Stimulated activated CD4-positive, alpha-beta T cell treated with anti-CD3 and anti-CD28 coated beads, TNF-alpha, amount 100 ng/mL, for 48 hours (primary cell): ENCODE measurements at regions not wholly inside any gene's neighbourhood (a gene's known extent, or its start where the extent isn't known, plus 50 kb on each side); places are given as distances from the start of the nearest gene placed in this dataset.
"Not testable (repeated sequence)": the region's sequence is repeated elsewhere in the genome, so short reads cannot be mapped to it uniquely, and the experiment has no call there.

Experiments
- DNase-seq, 3 donors: peaks; one replicate each; pipeline ENCODE4 v3.0.0-alpha.2; 2020; ENCODE audit warnings: low read depth in 3 of 3

DNA sequence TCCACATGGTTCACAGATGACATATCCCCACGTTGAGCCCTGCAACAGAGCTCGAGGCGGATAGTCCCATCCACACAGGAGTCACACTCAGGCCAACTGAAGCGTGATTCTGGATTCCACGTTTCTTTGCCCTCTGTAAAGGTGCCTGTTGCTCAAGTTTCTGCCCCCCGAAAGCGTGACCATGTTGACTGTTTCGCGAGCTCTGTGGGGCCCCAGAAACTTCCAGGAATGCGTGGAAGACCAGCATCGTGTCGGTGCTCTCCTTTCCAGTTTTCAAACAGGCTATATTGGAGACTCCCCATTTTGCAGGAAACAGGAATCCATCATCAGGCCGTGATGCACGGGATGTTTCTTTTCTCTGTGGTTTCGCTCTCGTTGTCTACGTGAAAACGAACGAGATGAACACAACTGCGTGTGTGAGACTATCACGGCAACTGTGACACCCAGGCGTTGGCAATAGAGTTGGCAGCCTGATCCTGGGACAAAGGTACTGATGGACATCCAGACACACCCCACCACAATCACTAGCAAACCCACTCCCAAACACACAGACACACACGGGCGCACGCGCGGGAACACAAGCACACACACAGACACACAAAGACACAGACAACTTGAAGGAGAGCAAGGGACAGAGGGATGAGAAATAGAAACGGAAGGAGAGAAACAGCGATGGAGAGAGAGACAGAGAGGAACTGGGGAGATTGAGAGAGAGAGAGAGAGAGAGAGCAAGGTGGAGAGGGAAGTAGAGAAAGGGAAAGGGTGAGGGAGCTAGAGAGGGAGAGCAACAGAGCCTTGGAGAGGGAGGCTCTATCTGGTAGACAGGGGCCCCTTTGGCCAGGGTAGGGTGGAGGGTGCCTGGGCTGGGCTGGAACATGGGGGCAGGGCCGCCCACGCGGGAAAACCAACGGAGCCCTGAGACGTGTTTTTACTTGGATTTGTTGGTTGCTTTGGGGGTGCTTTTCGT, 1609.3 kb downstream of the SPATA31A7 start:
- peak in 1 of 3 donors; percentile 29 for DNase-seq

DNA sequence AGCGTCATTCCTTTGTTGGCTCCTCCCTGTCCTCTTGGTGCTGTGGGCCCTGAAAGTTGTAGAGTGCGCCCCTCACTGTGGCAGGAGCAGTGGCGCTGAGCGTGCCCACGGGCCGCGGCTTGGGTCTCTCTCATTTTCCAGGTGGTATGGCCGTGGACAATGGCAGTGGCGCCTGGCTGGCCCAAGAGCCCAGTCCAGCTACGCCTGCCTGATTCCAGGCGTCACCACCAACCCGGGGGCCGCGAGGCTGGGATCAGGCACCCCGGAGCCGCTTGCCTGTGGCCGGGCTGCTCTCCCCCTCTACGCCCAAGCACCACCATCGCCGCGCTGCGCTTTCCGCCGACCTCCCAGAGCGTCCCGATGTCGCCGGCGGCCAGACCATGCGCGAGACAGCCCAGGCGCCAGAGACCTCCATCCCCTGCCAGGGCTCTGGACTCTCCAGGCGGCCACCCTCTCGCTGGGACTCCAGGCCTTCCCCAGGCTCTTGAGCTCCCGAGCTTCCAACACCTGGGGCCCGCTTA, 1610.1 kb downstream of the SPATA31A7 start:
- peak in 1 of 3 donors; percentile 20 for DNase-seq

DNA sequence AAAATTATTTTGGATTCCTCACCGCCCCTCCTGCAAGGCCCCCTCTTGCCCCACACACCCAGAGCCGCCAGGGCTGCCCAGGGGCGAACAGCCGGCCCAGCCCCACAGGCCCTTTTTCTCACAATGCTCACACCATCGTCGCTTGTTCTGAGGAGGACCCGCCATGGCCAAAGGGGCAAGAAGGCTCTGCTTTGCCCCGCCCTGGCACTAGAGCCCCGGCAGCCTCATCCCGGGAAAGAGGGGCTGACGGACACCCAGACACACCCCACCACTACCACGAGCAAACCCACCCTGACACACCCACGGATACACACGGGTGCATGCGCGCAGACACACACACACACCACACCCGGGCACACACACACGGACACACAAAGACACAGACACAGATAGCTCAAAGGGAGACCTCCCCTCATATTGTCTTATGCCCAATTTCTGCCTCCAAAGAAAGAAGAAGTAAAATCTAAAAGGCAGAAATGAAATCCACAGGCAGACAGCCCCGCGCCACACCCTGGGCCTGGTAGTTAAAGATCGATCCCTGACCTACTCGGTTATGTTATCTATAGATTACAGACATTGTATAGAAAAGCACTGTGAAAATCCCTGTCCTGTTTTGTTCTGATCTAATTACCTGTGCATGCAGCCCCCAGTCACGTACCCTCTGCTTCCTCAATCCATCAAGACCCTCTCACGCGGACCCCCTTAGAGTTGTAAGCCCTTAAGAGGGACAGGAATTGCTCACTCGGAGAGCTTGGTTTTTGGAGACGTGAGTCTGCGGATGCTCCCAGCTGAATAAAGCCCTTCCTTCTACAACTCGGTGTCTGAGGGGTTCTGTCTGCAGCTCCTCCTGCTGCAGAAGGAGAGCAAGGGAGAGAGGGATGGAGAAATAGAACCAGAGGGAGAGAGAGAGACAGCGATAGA, 1610.9 kb downstream of the SPATA31A7 start:
- DNase-seq: peak in 1 of 3 donors; percentile 20

DNA sequence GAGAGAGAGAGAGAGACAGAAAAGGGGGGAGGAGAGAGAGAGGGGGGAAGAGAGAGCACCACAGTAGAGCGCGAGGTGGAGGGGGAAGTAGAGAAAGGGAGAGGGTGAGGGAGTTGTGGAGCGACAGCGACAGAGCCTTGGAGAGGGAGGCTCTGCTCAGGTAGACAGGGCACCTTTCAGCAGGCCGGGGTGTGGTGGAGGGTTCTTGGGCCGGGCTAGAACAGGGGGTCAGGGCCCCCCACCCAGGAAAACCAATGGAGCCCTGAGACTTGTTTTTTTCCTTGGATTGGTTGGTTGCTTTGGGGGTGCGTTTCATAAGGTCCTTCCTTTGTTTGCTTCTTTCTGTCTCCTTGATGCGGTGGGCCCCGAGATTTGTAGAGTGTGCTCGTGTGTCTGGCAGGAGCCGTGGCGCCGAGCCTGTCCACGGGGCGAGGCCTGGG, 1611.6 kb downstream of the SPATA31A7 start:
- DNase-seq: peak in 1 of 3 donors; percentile 12

DNA sequence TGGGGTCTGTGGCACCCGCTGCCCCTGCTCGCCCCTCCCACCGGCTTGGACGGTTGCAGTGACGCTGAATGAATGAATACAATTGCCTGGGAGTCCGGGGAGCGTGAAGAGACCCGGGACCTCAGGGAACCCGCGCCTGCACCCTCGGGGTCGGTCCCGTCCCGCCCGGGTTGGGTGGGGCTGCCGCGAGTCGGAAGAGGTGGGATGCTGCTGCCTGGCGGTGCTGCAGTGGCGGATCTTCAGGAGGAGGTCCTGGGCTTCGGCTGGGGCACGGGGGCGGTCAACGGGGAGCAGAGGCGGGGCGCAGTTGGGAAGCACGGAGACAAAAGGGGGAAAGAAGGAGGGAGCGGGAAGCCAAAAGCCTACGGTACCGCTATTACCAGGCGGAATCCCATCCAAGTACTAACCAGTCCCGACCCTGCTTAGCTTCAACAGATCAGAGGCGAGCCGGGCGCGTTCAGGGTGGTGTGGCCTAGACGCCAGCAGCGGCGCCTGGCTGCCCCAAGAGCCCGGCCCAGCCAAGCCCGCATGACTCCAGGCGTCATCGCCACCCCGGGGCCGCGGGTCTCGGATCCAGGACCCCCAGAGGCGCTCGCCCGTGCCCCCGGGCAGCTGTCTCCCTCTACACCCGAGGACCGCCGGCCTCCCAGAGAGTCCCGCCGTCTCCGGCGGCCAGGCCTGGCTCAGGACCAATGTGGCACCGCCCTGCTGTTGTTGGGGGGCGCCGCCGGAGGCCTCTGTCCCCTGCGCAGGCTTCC, 1612.3 kb downstream of the SPATA31A7 start:
- peak in 2 of 3 donors; percentile 52 to 64 for DNase-seq

DNA sequence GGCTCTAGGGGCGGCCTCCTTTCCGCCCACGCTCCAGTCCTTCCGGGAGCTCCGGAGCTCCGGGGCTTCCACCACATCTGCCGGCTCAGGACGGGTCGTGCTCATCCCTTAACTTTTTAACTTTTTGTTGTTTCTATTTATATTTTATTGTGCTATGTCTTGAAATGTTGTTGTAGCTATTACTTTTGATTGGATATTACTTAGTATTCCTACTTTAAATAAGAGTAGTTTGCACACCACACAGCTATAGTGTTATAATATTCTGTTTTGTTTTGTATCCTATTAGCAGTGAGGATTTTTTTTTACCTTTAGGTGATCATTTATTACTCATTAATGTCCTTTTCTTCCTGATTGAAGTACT, 1612.9 kb downstream of the SPATA31A7 start:
- not testable (repeated sequence) for DNase-seq

DNA sequence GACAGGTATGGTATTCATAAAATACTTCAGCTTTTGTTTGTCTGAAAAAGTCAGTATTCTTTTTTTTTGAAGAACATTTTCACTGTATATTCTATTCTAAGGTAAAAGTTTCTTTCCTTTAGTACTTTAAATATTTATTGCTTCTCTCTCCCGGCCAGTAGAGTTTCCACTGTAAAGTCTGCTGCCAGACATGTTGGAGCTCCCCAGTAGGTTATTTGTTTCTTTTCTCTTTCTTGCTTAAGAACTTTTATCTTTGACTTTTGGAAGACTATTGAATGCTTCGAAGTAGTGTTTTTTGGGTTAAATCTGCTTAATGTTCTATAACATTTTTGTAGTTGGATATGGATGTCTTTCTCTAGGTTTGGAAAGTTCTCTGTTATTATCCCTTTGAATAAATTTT, 1613.3 kb downstream of the SPATA31A7 start:
- DNase-seq: not testable (repeated sequence)

DNA sequence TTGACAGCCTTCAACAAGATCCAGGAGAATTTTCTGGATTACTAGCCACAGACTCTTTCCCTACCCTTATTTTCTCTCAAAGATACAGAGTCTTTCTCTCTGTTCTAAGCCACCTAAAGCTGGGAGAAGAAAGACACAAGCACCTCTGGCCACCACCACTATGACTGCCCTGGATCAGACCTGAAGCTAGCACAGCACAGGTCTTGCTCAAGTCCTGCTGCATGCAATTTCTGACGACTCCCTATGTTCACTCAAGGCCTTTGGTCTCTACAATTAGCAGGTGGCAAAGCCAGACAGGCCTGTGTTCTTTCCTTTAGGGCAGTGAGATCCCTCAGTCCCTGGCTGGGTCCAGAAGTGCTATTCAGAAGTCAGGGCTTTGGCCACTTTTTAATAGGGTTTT, 1614.5 kb downstream of the SPATA31A7 start:
- DNase-seq: not testable (repeated sequence)

DNA sequence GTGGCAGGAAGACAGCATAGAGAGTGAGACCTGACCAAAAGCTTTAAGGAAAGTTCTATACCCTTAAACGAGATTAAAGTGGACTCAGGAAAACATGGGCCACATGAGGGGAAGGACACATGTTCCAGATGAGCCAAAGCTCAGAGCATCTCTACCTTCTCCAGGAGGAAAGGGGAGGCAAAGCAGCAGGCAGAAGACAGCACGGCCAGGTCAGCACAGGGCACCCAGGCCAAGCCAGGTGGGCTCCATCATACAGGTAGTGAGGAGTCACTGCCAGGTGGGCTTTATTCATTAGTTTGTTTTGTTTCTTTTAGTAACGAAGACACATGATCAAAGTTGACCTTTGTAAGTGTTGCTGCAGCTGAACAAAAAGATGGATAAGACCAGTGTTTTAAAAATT, 1617.6 kb downstream of the SPATA31A7 start:
- not testable (repeated sequence) for DNase-seq

DNA sequence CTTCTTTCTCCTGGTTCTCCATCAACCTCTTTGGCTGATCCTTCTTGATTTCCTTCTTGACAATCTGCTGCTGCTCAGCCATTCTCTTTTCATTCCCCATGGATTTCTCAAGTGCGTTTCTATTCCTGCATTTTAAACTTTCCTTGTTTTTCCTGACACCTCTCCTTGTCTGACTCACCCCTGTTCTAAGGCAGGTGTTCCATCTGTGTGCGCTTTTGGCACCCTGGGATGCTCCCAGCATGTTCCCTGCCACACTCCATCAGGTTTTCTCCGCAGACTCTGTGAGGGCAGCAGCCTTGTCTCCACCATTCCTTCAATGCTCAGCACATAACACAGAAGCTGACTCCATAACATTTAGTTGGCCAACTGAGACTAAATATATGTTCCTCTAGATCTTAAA, 1618.2 kb downstream of the SPATA31A7 start:
- not testable (repeated sequence) for DNase-seq

DNA sequence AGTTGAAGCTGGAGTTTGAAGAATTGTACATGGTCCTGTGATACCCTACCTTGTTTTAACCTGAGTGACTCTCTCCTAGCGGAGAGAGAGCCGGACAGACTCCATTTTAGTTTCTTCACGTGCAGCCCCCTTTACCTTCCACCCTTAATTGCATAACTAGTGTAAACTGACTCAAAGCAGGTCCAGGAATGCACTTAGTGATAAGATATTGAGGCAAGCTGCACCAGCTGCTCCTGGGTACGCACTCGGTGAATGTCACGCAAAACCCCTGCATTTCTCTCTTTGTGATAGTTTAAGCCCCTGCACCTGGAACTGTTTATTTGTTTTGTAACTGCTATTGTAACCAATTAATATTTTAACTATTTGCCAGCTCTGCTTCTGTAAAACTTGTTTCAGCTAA, 1620.5 kb downstream of the SPATA31A7 start:
- DNase-seq: not testable (repeated sequence)

DNA sequence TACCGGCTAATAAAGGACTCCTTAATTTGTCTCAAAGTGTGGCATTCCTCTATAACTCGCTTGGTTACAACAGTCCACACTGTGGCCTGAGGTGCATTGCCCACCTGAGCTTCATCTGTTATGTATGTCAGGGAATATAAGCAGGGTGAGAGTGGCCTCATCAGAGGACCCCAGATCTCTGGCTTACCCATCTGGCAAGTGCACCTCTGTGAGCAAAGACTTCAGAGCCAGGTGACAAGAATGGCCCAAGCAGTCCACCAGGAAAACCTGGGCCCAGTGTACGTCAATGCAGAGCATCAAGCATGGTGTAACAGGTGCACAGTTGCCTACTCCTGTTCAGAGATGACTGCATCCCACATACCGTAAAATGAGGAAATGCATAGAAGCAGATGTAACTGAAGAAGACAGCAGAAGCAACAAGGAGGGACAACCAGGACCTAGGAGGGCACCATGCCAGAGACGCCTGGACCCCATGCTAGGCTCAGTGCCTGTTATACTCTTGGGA, 1621.0 kb downstream of the SPATA31A7 start:
- not testable (repeated sequence) for DNase-seq

DNA sequence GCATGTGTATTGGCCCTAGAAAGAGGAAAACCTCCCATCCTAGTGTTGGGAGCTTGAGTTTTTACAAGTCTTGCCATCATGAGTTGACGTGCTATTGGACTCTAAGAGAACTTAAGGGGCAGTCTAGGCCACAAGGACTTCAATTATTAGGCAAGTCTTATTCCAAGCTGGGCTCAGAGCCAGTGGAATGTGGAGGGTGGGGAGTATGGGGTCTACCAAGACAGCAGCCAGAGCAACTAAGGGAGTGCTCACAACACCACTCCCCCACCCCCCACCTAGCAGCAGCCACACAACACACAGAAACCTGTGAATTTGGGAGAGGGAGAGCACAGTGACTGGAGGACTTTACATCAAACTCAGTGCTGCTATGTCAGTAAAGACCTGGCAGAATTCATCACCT, 1625.6 kb downstream of the SPATA31A7 start:
- not testable (repeated sequence) for DNase-seq

DNA sequence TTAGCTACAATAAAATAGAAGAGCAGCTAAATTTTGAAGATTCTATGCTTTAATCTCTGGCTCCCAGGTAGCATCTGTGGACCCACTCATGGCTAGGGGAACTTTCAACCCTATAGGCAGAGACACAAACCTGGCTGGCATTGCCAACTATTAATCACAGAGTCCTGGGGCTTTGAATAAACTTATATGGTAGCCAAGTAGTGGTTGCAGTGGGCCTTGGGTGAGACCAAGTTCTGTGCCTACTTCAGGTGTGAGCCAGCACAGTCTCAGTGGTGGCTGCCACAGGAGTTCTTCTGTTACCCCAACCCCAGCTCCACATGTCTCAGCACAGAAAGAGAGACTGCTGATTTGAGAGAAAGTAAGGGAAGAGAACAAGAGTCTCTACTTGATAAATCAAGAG, 1626.5 kb downstream of the SPATA31A7 start:
- DNase-seq: not testable (repeated sequence)

DNA sequence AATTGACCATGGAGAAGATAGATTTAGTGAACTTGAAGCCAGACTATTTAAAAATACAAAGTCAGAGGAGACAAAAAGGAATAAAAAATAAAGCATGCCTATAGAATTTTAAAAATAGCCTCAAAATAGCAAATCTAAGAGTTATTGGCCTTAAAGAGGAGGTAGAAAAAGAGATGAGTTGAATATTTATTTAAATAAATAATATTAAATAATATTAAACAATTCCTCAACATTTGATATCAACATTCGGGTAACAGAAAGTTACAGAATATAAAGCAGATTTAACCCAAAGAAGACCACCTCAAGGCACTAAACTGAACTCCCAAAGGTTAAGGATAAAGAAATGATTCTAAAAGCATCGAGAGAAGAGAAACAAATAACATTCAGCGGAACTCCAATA, 1627.4 kb downstream of the SPATA31A7 start:
- DNase-seq: not testable (repeated sequence)

DNA sequence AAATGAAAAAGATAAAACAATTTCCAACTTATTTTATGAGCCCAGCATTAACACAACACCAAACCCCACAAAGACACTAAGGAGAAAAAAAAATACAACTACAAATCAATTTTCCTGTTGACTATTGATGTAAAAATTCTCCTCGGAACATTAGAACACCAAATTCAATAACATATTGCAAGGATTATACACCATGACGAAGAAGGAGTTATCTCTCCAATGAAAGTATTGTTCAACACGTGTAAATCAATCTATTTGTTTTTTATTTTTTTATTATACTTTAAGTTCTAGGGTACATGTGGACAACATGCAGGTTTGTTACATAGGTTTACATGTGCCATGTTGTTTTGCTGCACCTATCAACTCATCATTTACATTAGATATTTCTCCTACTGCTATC, 1632.3 kb downstream of the SPATA31A7 start:
- DNase-seq: not testable (repeated sequence)

DNA sequence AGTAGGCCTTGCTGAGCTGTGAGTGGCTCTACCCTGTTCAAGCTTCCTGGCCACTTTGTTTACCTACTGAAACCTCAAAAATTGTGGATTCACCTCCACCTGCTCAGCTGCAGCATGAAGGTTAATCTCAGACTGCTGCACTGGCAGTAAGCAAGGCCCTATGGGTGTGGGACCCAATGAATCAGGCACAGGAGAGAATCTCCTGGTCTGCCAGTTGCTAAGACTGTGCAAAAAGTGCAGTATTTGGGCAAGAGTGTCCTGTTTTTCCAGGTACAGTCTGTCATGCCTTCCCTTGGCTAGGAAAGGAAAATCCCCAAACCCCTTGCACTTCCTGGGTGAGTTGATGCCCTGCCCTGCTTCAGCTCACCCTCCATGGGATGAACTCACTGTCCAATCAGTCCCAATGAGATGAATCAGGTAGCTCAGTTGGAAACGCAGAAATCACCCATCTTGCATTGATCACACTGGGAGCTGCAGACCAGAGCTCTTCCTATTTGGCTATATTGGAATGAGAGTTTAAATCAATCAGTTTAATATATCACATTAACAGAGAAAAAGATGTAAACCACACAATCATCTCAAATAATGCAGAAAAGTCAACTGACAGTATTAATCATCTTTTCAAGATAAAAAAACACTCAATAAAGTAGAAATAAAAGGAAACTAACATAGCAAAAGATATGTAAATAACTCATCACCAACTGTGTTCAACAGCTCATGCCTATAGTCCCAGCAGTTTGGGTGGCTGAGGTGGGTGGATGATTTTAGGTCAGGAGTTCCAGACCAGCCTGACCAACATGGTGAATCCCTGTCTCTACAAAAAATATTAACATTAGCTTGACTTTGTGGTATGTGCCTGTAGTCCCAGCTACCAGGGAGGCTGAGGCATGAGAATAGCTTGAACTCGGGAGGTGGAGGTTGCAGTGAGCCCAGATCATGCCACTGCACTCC, 1638.4 kb downstream of the SPATA31A7 start:
- not testable (repeated sequence) for DNase-seq

DNA sequence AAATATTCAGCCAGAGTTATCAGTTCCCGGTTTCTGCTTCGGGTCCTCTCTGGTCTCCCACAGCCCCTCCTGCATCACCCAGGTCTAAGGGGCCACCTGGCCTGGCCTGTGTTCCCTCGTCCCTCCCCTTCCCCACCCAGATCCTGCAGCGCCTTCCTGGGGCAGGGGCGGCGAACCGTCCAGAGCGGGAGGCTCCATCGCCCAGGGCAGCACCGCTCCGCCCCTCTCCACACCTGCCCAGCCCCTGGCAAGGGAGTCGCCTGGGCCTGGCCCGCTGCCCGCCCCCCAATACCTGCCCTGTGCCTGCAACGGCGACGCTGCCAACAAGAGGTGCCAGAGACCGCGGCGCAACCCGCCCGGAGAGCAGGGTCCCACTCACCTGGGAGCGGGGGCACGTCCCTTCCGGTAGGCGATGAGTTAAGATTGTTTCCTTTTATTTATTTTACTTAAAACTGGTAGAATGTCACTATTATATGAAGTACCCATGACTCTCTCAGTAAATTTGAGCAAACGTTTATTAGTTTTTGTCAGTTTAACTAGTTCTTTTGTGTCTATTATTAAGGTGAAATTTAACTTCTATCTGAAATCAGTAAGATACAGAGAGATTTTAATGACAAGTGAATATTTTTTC, 1641.1 kb downstream of the SPATA31A7 start:
- not testable (repeated sequence) for DNase-seq
